Panc1 (cell line): ENCODE measurements at regions not wholly inside any gene's neighbourhood (a gene's known extent, or its start where the extent isn't known, plus 50 kb on each side); places are given as distances from the start of the nearest gene placed in this dataset.

ENCODE experiments used
- ATAC-seq: fragments of 200-7000 bp; cut with Tn5 transposase; 2 replicates; pipeline ENCODE4 v1.9.1; 2020; ENCODE audit warnings: mild to moderate bottlenecking, moderate library complexity
- BruUV-seq: library from RNA; stranded (reverse); fragments of 400-500 nt; replicated peaks from 2 replicates; lab custom pipeline; 2021; lab: Mats Ljungman, UMichigan
- CTCF ChIA-PET: fragments of 300-600 bp; sonication (Branson Sonifier 250); formaldehyde crosslinking; loops from one replicate; lab custom pipeline; 2022; ENCODE audit warnings: antibody characterized with exemption; lab: Charles Lee
- POLR2A ChIA-PET: fragments of 300-600 bp; sonication (Branson Sonifier 250); formaldehyde crosslinking; loops from one replicate; lab custom pipeline; 2022; ENCODE audit warnings: antibody characterized with exemption; lab: Charles Lee
- DNase-seq: peaks from one replicate; pipeline ENCODE4 v3.0.0-alpha.2; 2010; ENCODE audit warnings: low read depth, low spot score
- H3K27ac ChIP-seq: 2 replicates; pipeline ENCODE4 v1.5.1; 2011; ENCODE audit warnings: mild to moderate bottlenecking, low read length, inconsistent platforms
- H3K27me3 ChIP-seq: fragments of 200-500 bp; sonication (Bioruptor generic); 2 replicates; pipeline ENCODE4 v1.6.0; 2014; ENCODE audit warnings: low read length, inconsistent platforms; ENCODE audit not compliant: control insufficient read depth, insufficient read depth
- H3K36me3 ChIP-seq: fragments of 200-500 bp; sonication (Bioruptor generic); 2 replicates; pipeline ENCODE4 v1.5.1; 2014; ENCODE audit warnings: inconsistent platforms, mild to moderate bottlenecking, low read length, moderate library complexity; ENCODE audit not compliant: control insufficient read depth, insufficient read depth
- H3K4me1 ChIP-seq: 2 replicates; pipeline ENCODE4 v1.5.1; 2011; ENCODE audit warnings: inconsistent platforms, mild to moderate bottlenecking, low read length, moderate library complexity; ENCODE audit not compliant: control insufficient read depth, insufficient read depth
- H3K4me3 ChIP-seq, 2 experiments: 2 replicates each; pipeline ENCODE4 v1.5.1; 2011 to 2012; ENCODE audit warnings: low read depth in 2 of 2, low read length in 2 of 2, mild to moderate bottlenecking in 2 of 2, inconsistent platforms in 1 of 2, moderate library complexity in 1 of 2
- H3K9me3 ChIP-seq: fragments of 200-500 bp; sonication (Bioruptor generic); 2 replicates; pipeline ENCODE4 v1.5.1; 2014; ENCODE audit warnings: low read depth, mild to moderate bottlenecking, inconsistent platforms, low read length, moderate library complexity; ENCODE audit not compliant: control insufficient read depth, insufficient read depth
- CTCF ChIP-seq: fragments of 450-650 bp; IDR thresholded peaks from 2 replicates; pipeline ENCODE4 v1.5.1; 2017; ENCODE audit warnings: mild to moderate bottlenecking
- POLR2AphosphoS5 ChIP-seq: IDR thresholded peaks from 2 replicates; pipeline ENCODE4 v1.6.1; 2012; ENCODE audit warnings: mild to moderate bottlenecking, low read depth, low read length, moderate library complexity
- REST ChIP-seq, 2 experiments: IDR thresholded peaks; 2 replicates each; pipeline ENCODE4 v1.6.1; 2011 to 2012; ENCODE audit warnings: low read depth in 2 of 2, control low read depth in 1 of 2, low read length in 1 of 2, mild to moderate bottlenecking in 1 of 2, moderate library complexity in 1 of 2; ENCODE audit not compliant: insufficient read depth in 1 of 2
- SIN3A ChIP-seq: IDR thresholded peaks from 2 replicates; pipeline ENCODE4 v1.6.1; 2012; ENCODE audit warnings: low read depth, mild to moderate bottlenecking, low read length, moderate library complexity, borderline replicate concordance; ENCODE audit not compliant: insufficient read depth
- TCF7L2 ChIP-seq: IDR thresholded peaks from 2 replicates; pipeline ENCODE4 v1.6.1; 2011; ENCODE audit warnings: mild to moderate bottlenecking, low read depth, low read length, inconsistent platforms
- in situ Hi-C: cut with HindIII; loops from 2 replicates; pipeline ENCODE4 v1.10.0; 2016; ENCODE audit warnings: low sequenced_read_pairs, low pct_unique_long_range_greater_than_20kb
- intact Hi-C: fragments of 100-400 bp; cut with micrococcal nuclease; formaldehyde crosslinking; loops from one replicate; pipeline ENCODE4 v1.10.0; 2022; ENCODE audit not compliant: unreplicated experiment

GRCh38 chr2:126175222-126175621, 480.7 kb upstream of the GYPC start:
- in situ Hi-C loops (no loop called here), intact Hi-C loops (no loop called here)
- DNase-seq (no peak), ATAC-seq (no peak)
- ChIA-PET CTCF (no interaction called here), POLR2A (no interaction called here)
- H3K4me3 ChIP-seq, result no peak overlapping the region
- no peaks in the 10 kb centered on the region for H3K9me3 ChIP-seq
- BruUV-seq, result no TSS peak
- H3K27ac ChIP-seq, result no peak overlapping the region
- no peaks in the 10 kb centered on the region for H3K27me3 ChIP-seq
- no peaks in the 10 kb centered on the region for H3K36me3 ChIP-seq
- no peaks in the 10 kb centered on the region for H3K4me1 ChIP-seq
- TF ChIP-seq SIN3A (no peak), TCF7L2 (no peak), CTCF (no peak), POLR2AphosphoS5 (no peak), REST (IDR thresholded peaks at IDR 0.05; ENCODE audit: insufficient read depth in 1 of 2, low read depth in 2 of 2, low read length in 1 of 2) (no peak)

- ChIA-PET POLR2A (no interaction called here), CTCF (no interaction called here)
- Histone ChIP-seq H3K27me3 (no peaks in the 10 kb centered on the region), H3K27ac (no peak overlapping the region), H3K4me1 (no peaks in the 10 kb centered on the region), H3K9me3 (no peaks in the 10 kb centered on the region), H3K36me3 (no peaks in the 10 kb centered on the region), H3K4me3 (no peak overlapping the region)
- intact Hi-C loops, result no loop called here
- BruUV-seq, result no TSS peak
- DNase-seq (no peak), ATAC-seq (no peak)
- in situ Hi-C loops, result no loop called here
- TF ChIP-seq SIN3A (no peak), TCF7L2 (no peak), REST (IDR thresholded peaks at IDR 0.05; ENCODE audit: insufficient read depth in 1 of 2, low read depth in 2 of 2, low read length in 1 of 2) (no peak), POLR2AphosphoS5 (no peak), CTCF (no peak)
These were observed 478.5 kb upstream of the GYPC start for GRCh38 chr2:126177479-126177878.
